Transverse colon (tissue), 3 donors: ENCODE measurements at regions not wholly inside any gene's neighbourhood (a gene's known extent, or its start where the extent isn't known, plus 50 kb on each side); places are given as distances from the start of the nearest gene placed in this dataset.

Experiments
- CTCF ChIP-seq, 5 experiments: fragments of 200-600 bp in 3 of 5; fragments of 450-650 bp in 2 of 5; sonication (generic) in 3 of 5; IDR thresholded peaks; 1 replicate in 2 of 5; 2 replicates in 3 of 5; pipeline ENCODE4 v1.5.1; 2016 to 2017; ENCODE audit warnings: antibody characterized with exemption in 5 of 5, inconsistent platforms in 3 of 5, mild to moderate bottlenecking in 2 of 5, moderate library complexity in 1 of 5
- POLR2A ChIP-seq: fragments of 450-650 bp; IDR thresholded peaks from one replicate; pipeline ENCODE4 v1.6.1; 2016; ENCODE audit warnings: antibody characterized with exemption, mild to moderate bottlenecking, moderate library complexity

GRCh38 chr2:5803547-5803946, 111.4 kb downstream of the SOX11 start:
- no peak for TF ChIP-seq CTCF (IDR thresholded peaks at IDR 0.05)
- TF ChIP-seq POLR2A: no peak
